ENCODE measurements at regions not wholly inside any gene's neighbourhood (a gene's known extent, or its start where the extent isn't known, plus 50 kb on each side); places are given as distances from the start of the nearest gene placed in this dataset.
"Not testable (repeated sequence)": the region's sequence is repeated elsewhere in the genome, so short reads cannot be mapped to it uniquely, and the experiment has no call there.

- DNase-seq (ENCODE audit: low read depth in 2 of 2) = no peak
Measured at GRCh38 chr9:26502311-26502710, 390.3 kb downstream of the CAAP1 start.

GRCh38 chr9:26500471-26500870 lies 392.1 kb downstream of the CAAP1 start:
- DNase-seq (ENCODE audit: low read depth in 2 of 2) = no peak

GRCh38 chr9:26492608-26493521 lies 399.7 kb downstream of the CAAP1 start:
- not testable (repeated sequence) for DNase-seq (ENCODE audit: low read depth in 2 of 2)

GRCh38 chr9:26491922-26492607 lies 400.5 kb downstream of the CAAP1 start:
- DNase-seq (ENCODE audit: low read depth in 2 of 2) = not testable (repeated sequence)

- no peak for DNase-seq (ENCODE audit: low read depth in 2 of 2)
Measured at GRCh38 chr9:26483991-26484390, 408.6 kb downstream of the CAAP1 start.

GRCh38 chr9:26477963-26478362 lies 414.6 kb downstream of the CAAP1 start:
- no peak for DNase-seq (ENCODE audit: low read depth in 2 of 2)

GRCh38 chr9:26471261-26471660 lies 421.3 kb downstream of the CAAP1 start:
- DNase-seq (ENCODE audit: low read depth in 2 of 2) = no peak

- no peak for DNase-seq (ENCODE audit: low read depth in 2 of 2)
Measured at GRCh38 chr9:26470284-26470683, 422.3 kb downstream of the CAAP1 start.

GRCh38 chr9:26463837-26464236 lies 428.8 kb downstream of the CAAP1 start:
- DNase-seq (ENCODE audit: low read depth in 2 of 2) = no peak

- DNase-seq (ENCODE audit: low read depth in 2 of 2) = no peak
Measured at GRCh38 chr9:26462751-26463150, 429.9 kb downstream of the CAAP1 start.

GRCh38 chr9:26462213-26462612 lies 430.4 kb downstream of the CAAP1 start:
- DNase-seq (ENCODE audit: low read depth in 2 of 2) = no peak

- DNase-seq (ENCODE audit: low read depth in 2 of 2) = no peak
Measured at GRCh38 chr9:26460624-26461023, 432.0 kb downstream of the CAAP1 start.

- no peak for DNase-seq (ENCODE audit: low read depth in 2 of 2)
Measured at GRCh38 chr9:26459959-26460358, 432.6 kb downstream of the CAAP1 start.

- no peak for DNase-seq (ENCODE audit: low read depth in 2 of 2)
Measured at GRCh38 chr9:26458054-26458453, 434.5 kb downstream of the CAAP1 start.

GRCh38 chr9:26457151-26457550 lies 435.5 kb downstream of the CAAP1 start:
- no peak for DNase-seq (ENCODE audit: low read depth in 2 of 2)

- DNase-seq (ENCODE audit: low read depth in 2 of 2) = no peak
Measured at GRCh38 chr9:26439061-26439624, 453.5 kb downstream of the CAAP1 start.

- DNase-seq (ENCODE audit: low read depth in 2 of 2) = no peak
Measured at GRCh38 chr9:26437056-26437711, 455.4 kb downstream of the CAAP1 start.

- DNase-seq (ENCODE audit: low read depth in 2 of 2) = no peak
Measured at GRCh38 chr9:26426551-26427131, 466.0 kb downstream of the CAAP1 start.

- no peak for DNase-seq (ENCODE audit: low read depth in 2 of 2)
Measured at GRCh38 chr9:26418480-26418879, 474.1 kb downstream of the CAAP1 start.

GRCh38 chr9:26415528-26415927 lies 477.1 kb downstream of the CAAP1 start:
- no peak for DNase-seq (ENCODE audit: low read depth in 2 of 2)

GRCh38 chr9:26413611-26414010 lies 479.0 kb downstream of the CAAP1 start:
- DNase-seq (ENCODE audit: low read depth in 2 of 2) = no peak

- no peak for DNase-seq (ENCODE audit: low read depth in 2 of 2)
Measured at GRCh38 chr9:26412446-26412845, 480.2 kb downstream of the CAAP1 start.
